Neural progenitor cell (in vitro differentiated cells): ENCODE measurements at regions not wholly inside any gene's neighbourhood (a gene's known extent, or its start where the extent isn't known, plus 50 kb on each side); places are given as distances from the start of the nearest gene placed in this dataset.

ENCODE experiments used
- DNase-seq: peaks from one replicate; pipeline ENCODE4 v3.0.0-alpha.2; 2016; ENCODE audit warnings: low spot score
- H2AFZ ChIP-seq: fragments of 200-600 bp; sonication (generic); replicated peaks from 2 replicates; pipeline ENCODE4 v1.6.1; 2016; ENCODE audit warnings: antibody characterized with exemption
- H3F3A ChIP-seq: fragments of 200-600 bp; sonication (generic); 2 replicates; pipeline ENCODE4 v1.6.1; 2016; ENCODE audit warnings: antibody characterized with exemption, low read depth
- H3K27ac ChIP-seq: fragments of 200-600 bp; sonication (generic); 2 replicates; pipeline ENCODE4 v1.5.1; 2016; ENCODE audit warnings: mild to moderate bottlenecking
- H3K27me3 ChIP-seq: fragments of 200-600 bp; sonication (generic); 2 replicates; pipeline ENCODE4 v1.6.1; 2016; ENCODE audit warnings: mild to moderate bottlenecking, moderate library complexity
- H3K36me3 ChIP-seq: fragments of 200-600 bp; sonication (generic); 2 replicates; pipeline ENCODE4 v1.5.1; 2016
- H3K4me1 ChIP-seq: fragments of 200-600 bp; sonication (generic); 2 replicates; pipeline ENCODE4 v1.6.1; 2016; ENCODE audit warnings: mixed run types
- H3K4me2 ChIP-seq: fragments of 200-600 bp; sonication (generic); 2 replicates; pipeline ENCODE4 v1.6.1; 2016
- H3K4me3 ChIP-seq: fragments of 200-600 bp; sonication (generic); 2 replicates; pipeline ENCODE4 v1.5.1; 2016
- H3K79me2 ChIP-seq: fragments of 200-600 bp; sonication (generic); 2 replicates; pipeline ENCODE4 v1.6.1; 2016; ENCODE audit warnings: low read depth
- H3K9ac ChIP-seq: fragments of 200-600 bp; sonication (generic); 2 replicates; pipeline ENCODE4 v1.6.1; 2016
- H3K9me3 ChIP-seq: fragments of 200-600 bp; sonication (generic); 2 replicates; pipeline ENCODE4 v1.5.1; 2016; ENCODE audit warnings: low read depth
- H4K20me1 ChIP-seq: fragments of 200-600 bp; sonication (generic); 2 replicates; pipeline ENCODE4 v1.6.1; 2016; ENCODE audit warnings: low read depth
- H3K27ac Mint-ChIP-seq: 3 replicates; pipeline ENCODE4 v1.8.0; 2021; ENCODE audit warnings: mixed read lengths
- H3K27me3 Mint-ChIP-seq: 2 replicates; pipeline ENCODE4 v1.8.0; 2022; ENCODE audit warnings: low read depth, mild to moderate bottlenecking, inconsistent platforms, moderate library complexity, mixed read lengths; ENCODE audit not compliant: insufficient read depth
- H3K36me3 Mint-ChIP-seq: 3 replicates; pipeline ENCODE4 v1.8.0; 2021; ENCODE audit warnings: mixed read lengths
- H3K4me1 Mint-ChIP-seq: 3 replicates; pipeline ENCODE4 v1.8.0; 2021; ENCODE audit warnings: mixed read lengths
- H3K4me3 Mint-ChIP-seq: 3 replicates; pipeline ENCODE4 v1.8.0; 2021; ENCODE audit warnings: mild to moderate bottlenecking, moderate library complexity, mixed read lengths
- H3K9me3 Mint-ChIP-seq: 3 replicates; pipeline ENCODE4 v1.8.0; 2020; ENCODE audit warnings: mixed read lengths
- EZH2 ChIP-seq: fragments of 200-600 bp; sonication (generic); IDR thresholded peaks from 2 replicates; pipeline ENCODE4 v1.6.1; 2017; ENCODE audit warnings: antibody characterized with exemption, mild to moderate bottlenecking, moderate library complexity
- EZH2phosphoT487 ChIP-seq: fragments of 200-600 bp; sonication (generic); IDR thresholded peaks from 2 replicates; pipeline ENCODE4 v1.6.1; 2017; ENCODE audit warnings: antibody characterized with exemption
- TF ChIP-seq, protein P1 (sequence below): fragments of 200-600 bp; sonication (generic); IDR thresholded peaks from 2 replicates; pipeline ENCODE4 v1.5.1; 2017; ENCODE audit warnings: antibody characterized with exemption, mild to moderate bottlenecking

DNA sequence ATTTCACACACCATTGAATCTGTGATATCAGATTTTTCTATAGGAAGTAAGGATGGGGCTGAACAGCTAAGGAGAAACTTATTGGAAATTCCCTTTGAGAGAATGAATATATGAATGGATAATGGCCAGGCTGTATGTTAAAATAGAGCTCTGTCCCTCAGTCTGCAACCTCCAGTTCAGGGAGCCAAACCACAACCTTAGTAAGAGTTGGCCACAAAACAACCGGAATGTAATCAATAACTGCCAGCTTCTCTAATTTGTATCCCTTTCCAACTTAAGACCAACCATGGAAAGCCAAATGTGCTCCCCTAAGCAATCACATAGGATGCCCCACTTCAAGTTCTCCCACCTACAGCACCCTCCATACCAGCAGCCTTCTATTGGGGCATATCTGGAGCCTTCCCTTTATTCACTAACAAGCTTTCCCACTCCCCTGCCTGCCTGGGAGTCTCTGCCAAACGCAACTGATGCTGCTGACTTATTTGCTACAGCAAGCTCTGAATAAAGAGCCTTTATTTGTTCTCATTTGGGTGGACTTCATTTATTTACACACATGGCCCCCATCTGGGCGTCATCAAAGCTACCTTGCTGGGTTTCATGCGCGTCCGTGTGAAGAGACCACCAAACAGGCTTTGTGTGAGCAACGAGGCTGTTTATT lies 75.4 kb upstream of the LARS2 start:
- peaks cover 9% of the 10 kb centered on the region for H3K27me3 Mint-ChIP-seq
- H3K36me3 Mint-ChIP-seq, result no peaks in the 10 kb centered on the region
- no peak overlapping the region for H3K4me3 Mint-ChIP-seq
- no peak overlapping the region for H3K4me3 ChIP-seq
- H3K9me3 ChIP-seq, result no peaks in the 10 kb centered on the region
- H2AFZ ChIP-seq, result peak overlapping the region; percentile 84
- H3K4me2 ChIP-seq, result peak overlapping the region; percentile 41
- H3K27me3 ChIP-seq, result no peaks in the 10 kb centered on the region
- no peak overlapping the region for H3K27ac Mint-ChIP-seq
- H3K4me1 Mint-ChIP-seq, result peaks cover 8% of the 10 kb centered on the region
- H3K9me3 Mint-ChIP-seq, result peaks cover 5% of the 10 kb centered on the region
- no peak for DNase-seq
- no peaks in the 10 kb centered on the region for H3K36me3 ChIP-seq
- H3K4me1 ChIP-seq, result peaks cover 21% of the 10 kb centered on the region
- H4K20me1 ChIP-seq, result no peaks in the 10 kb centered on the region
- no peaks in the 10 kb centered on the region for H3K79me2 ChIP-seq
- H3K9ac ChIP-seq, result no peak overlapping the region
- H3K27ac ChIP-seq, result no peak overlapping the region
- peaks cover 3% of the 10 kb centered on the region for H3F3A ChIP-seq
- TF ChIP-seq EZH2phosphoT487 (no peak), EZH2 (no peak)
- TF ChIP-seq, protein P1, sequence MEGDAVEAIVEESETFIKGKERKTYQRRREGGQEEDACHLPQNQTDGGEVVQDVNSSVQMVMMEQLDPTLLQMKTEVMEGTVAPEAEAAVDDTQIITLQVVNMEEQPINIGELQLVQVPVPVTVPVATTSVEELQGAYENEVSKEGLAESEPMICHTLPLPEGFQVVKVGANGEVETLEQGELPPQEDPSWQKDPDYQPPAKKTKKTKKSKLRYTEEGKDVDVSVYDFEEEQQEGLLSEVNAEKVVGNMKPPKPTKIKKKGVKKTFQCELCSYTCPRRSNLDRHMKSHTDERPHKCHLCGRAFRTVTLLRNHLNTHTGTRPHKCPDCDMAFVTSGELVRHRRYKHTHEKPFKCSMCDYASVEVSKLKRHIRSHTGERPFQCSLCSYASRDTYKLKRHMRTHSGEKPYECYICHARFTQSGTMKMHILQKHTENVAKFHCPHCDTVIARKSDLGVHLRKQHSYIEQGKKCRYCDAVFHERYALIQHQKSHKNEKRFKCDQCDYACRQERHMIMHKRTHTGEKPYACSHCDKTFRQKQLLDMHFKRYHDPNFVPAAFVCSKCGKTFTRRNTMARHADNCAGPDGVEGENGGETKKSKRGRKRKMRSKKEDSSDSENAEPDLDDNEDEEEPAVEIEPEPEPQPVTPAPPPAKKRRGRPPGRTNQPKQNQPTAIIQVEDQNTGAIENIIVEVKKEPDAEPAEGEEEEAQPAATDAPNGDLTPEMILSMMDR, result no peak

DNA sequence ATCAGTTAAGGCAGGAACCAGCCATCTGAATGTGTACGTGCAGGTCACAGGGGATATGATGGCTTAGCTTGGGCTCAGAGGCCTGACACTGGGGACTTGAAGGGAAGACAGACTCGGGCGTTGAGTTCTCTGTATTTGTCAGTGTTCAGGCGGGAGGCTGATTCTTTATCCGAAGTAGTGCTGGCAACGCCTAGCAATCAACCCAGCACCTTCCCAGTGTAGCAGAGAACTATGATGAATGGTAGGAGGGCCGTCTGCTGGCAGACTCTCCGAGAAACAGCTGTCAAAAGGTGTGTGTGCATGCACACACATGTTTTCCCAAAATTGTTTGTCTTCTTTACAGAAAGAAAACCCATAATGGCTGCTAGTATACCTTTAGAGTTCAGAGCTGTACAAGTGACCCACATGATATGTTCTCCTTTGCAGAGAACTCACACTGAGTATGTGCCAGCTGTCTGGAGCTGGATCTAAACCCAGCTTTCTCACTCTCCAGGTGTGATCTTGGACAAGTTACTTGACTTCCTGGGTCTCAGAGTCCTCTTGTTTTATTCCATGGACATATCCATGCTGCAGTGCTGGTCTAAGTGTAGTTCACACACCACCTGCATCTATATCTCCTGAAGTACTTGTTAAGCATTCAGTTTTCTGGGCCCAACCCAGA lies 74.5 kb upstream of the LARS2 start:
- Histone ChIP-seq H2AFZ (no peak overlapping the region), H4K20me1 (no peaks in the 10 kb centered on the region), H3F3A (peaks cover 6% of the 10 kb centered on the region), H3K9ac (no peak overlapping the region), H3K4me3 (no peak overlapping the region), H3K4me1 (peaks cover 25% of the 10 kb centered on the region), H3K4me2 (no peak overlapping the region), H3K79me2 (no peaks in the 10 kb centered on the region), H3K36me3 (no peaks in the 10 kb centered on the region), H3K9me3 (no peaks in the 10 kb centered on the region), H3K27ac (no peak overlapping the region), H3K27me3 (no peaks in the 10 kb centered on the region)
- H3K27me3 Mint-ChIP-seq, result peaks cover 9% of the 10 kb centered on the region
- no peak overlapping the region for H3K27ac Mint-ChIP-seq
- TF ChIP-seq EZH2phosphoT487 (no peak), EZH2 (no peak)
- TF ChIP-seq, protein P1, result no peak
- H3K9me3 Mint-ChIP-seq, result peaks cover 5% of the 10 kb centered on the region
- H3K4me1 Mint-ChIP-seq, result peaks cover 8% of the 10 kb centered on the region
- no peak overlapping the region for H3K4me3 Mint-ChIP-seq
- H3K36me3 Mint-ChIP-seq, result no peaks in the 10 kb centered on the region
- no peak for DNase-seq

DNA sequence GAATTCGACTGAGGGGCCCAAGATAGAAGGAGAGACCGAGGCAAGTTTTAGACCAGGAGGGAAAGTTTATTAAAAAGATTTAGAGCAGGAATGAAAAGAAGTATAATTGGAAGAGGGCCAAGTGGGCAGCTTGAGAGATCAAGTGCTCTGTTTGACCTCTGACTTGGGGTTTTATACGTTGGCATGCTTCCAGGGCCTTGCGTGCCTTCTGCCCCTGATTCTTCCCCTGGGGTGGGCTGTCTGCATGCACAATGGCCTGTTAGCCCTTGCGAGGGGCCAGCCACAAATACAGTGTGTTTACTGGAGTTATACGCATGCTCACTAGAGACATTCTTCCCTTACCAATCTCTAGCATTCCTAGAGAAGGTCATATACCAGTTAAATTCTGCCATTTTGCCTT lies 70.7 kb upstream of the LARS2 start:
- H3K27ac ChIP-seq, result no peak overlapping the region
- no peaks in the 10 kb centered on the region for H4K20me1 ChIP-seq
- no peak for DNase-seq
- H3K27me3 Mint-ChIP-seq, result peaks cover 14% of the 10 kb centered on the region
- H3F3A ChIP-seq, result peaks cover 6% of the 10 kb centered on the region
- H3K4me3 ChIP-seq, result no peak overlapping the region
- H3K4me1 Mint-ChIP-seq, result peaks cover 17% of the 10 kb centered on the region
- peaks cover 5% of the 10 kb centered on the region for H3K9me3 Mint-ChIP-seq
- no peaks in the 10 kb centered on the region for H3K79me2 ChIP-seq
- no peaks in the 10 kb centered on the region for H3K36me3 Mint-ChIP-seq
- H2AFZ ChIP-seq, result no peak overlapping the region
- H3K27me3 ChIP-seq, result no peaks in the 10 kb centered on the region
- H3K4me3 Mint-ChIP-seq, result no peak overlapping the region
- no peak overlapping the region for H3K4me2 ChIP-seq
- TF ChIP-seq, protein P1, result no peak
- TF ChIP-seq EZH2 (no peak), EZH2phosphoT487 (no peak)
- H3K9me3 ChIP-seq, result no peaks in the 10 kb centered on the region
- H3K4me1 ChIP-seq, result peaks cover 27% of the 10 kb centered on the region
- no peaks in the 10 kb centered on the region for H3K36me3 ChIP-seq
- H3K27ac Mint-ChIP-seq, result no peak overlapping the region
- H3K9ac ChIP-seq, result no peak overlapping the region
